Stomach (tissue), 4 donors: ENCODE measurements at regions not wholly inside any gene's neighbourhood (a gene's known extent, or its start where the extent isn't known, plus 50 kb on each side); places are given as distances from the start of the nearest gene placed in this dataset.

Experiments
- POLR2A ChIP-seq, 4 donors: fragments of 450-650 bp; IDR thresholded peaks; one replicate each; pipeline ENCODE4 v1.6.1; 2016; ENCODE audit warnings: antibody characterized with exemption in 4 of 4, control low read depth in 2 of 4, mild to moderate bottlenecking in 1 of 4, moderate library complexity in 1 of 4
- POLR2AphosphoS5 ChIP-seq, 3 donors: sonication (generic); formaldehyde crosslinking; IDR thresholded peaks; one replicate each; pipeline ENCODE4 v1.6.1; 2016; ENCODE audit warnings: antibody characterized with exemption in 3 of 3

DNA sequence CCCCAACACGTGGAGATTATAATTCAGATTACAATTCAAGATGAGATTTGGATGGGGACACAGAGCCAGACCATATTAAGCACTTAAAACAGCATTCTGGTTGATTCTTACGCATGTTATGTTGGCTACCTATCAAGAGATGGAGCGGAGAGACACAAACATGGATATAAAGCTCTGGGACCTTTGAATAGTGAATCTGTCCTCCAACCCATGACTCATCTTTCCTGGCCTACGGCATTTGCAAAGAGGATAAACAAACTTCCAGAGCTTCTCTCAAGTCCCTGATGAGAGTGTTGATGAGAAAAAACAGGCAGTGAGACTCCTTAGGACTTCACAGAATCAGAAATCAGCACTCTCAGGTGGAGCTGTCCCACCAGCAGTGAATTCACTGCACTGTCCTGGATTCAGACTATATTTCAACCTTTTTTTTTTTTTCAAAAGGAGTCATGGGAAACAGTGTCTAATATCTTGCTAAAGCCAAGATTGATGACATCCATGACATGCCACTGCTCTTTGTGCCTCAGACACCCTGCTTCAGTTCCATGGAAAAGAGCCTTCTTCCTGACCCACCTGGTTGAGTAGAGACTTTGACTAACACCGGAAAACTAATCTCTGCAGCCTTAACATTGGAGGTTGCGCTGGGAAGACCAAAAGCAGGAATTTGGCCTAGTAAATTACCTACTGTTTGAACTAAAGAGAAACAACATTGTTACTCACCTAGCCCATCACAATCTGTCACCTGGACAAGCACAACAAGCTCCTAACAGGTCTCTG lies 62.1 kb upstream of the NPAS2 start:
- TF ChIP-seq POLR2A (IDR thresholded peaks at IDR 0.05) (no peak), POLR2AphosphoS5 (IDR thresholded peaks at IDR 0.05) (peak in 1 of 3 donors; percentile 75)
